Activated naive CD4-positive, alpha-beta T cell treated with anti-CD3 and anti-CD28 coated beads for 36 hours (primary cell): ENCODE measurements at regions not wholly inside any gene's neighbourhood (a gene's known extent, or its start where the extent isn't known, plus 50 kb on each side); places are given as distances from the start of the nearest gene placed in this dataset.

Source experiments
- CTCF ChIA-PET: fragments of 350-600 bp; sonication (Branson Sonifier 250); formaldehyde crosslinking; loops from one replicate; lab custom pipeline; 2021; ENCODE audit warnings: antibody characterized with exemption; lab: Charles Lee
- DNase-seq: peaks from one replicate; pipeline ENCODE4 v3.0.0-alpha.2; 2020
- H3K27ac Mint-ChIP-seq: one replicate; pipeline ENCODE4 v1.8.0; 2021; ENCODE audit warnings: mild to moderate bottlenecking, mixed read lengths
- H3K27me3 Mint-ChIP-seq: one replicate; pipeline ENCODE4 v1.8.0; 2021; ENCODE audit warnings: low read depth, mixed read lengths
- H3K36me3 Mint-ChIP-seq: one replicate; pipeline ENCODE4 v1.8.0; 2021; ENCODE audit warnings: low read depth, mixed read lengths
- H3K4me1 Mint-ChIP-seq: one replicate; pipeline ENCODE4 v1.8.0; 2021; ENCODE audit warnings: low read depth, mixed read lengths
- H3K4me3 Mint-ChIP-seq: one replicate; pipeline ENCODE4 v1.8.0; 2021; ENCODE audit warnings: mild to moderate bottlenecking, moderate library complexity, mixed read lengths
- H3K9me3 Mint-ChIP-seq: one replicate; pipeline ENCODE4 v1.8.0; 2021; ENCODE audit warnings: mixed read lengths
- intact Hi-C: fragments of 100-400 bp; cut with micrococcal nuclease; formaldehyde crosslinking; loops from one replicate; pipeline ENCODE4 v1.15.1; 2023

GRCh38 chr6:65927141-65927540 is 220.1 kb upstream of the EYS start:
- intact Hi-C loops = no loop called here

GRCh38 chr6:65924411-65924810 is 217.4 kb upstream of the EYS start:
- Mint-ChIP-seq H3K4me1 (no peaks in the 10 kb centered on the region), H3K27me3 (no peaks in the 10 kb centered on the region), H3K27ac (no peak overlapping the region), H3K9me3 (peaks cover 7% of the 10 kb centered on the region), H3K4me3 (no peak overlapping the region), H3K36me3 (no peaks in the 10 kb centered on the region)
- CTCF ChIA-PET = no interaction called here
- intact Hi-C loops = no loop called here
- DNase-seq = no peak

More at GRCh38 chr6:65927141-65927540, 220.1 kb upstream of the EYS start:
- no peaks in the 10 kb centered on the region for H3K4me1 Mint-ChIP-seq
- DNase-seq = no peak
- no peak overlapping the region for H3K27ac Mint-ChIP-seq
- no peaks in the 10 kb centered on the region for H3K27me3 Mint-ChIP-seq
- no peaks in the 10 kb centered on the region for H3K36me3 Mint-ChIP-seq
- H3K9me3 Mint-ChIP-seq = peaks cover 7% of the 10 kb centered on the region
- no peak overlapping the region for H3K4me3 Mint-ChIP-seq
- CTCF ChIA-PET = no interaction called here

GRCh38 chr6:65922049-65922448 is 215.0 kb upstream of the EYS start:
- no peak overlapping the region for H3K27ac Mint-ChIP-seq
- H3K9me3 Mint-ChIP-seq = peaks cover 6% of the 10 kb centered on the region
- no peak overlapping the region for H3K4me3 Mint-ChIP-seq
- H3K27me3 Mint-ChIP-seq = no peaks in the 10 kb centered on the region
- intact Hi-C loops = no loop called here
- H3K4me1 Mint-ChIP-seq = no peaks in the 10 kb centered on the region
- no peak for DNase-seq
- CTCF ChIA-PET = no interaction called here
- H3K36me3 Mint-ChIP-seq = no peaks in the 10 kb centered on the region

DNA sequence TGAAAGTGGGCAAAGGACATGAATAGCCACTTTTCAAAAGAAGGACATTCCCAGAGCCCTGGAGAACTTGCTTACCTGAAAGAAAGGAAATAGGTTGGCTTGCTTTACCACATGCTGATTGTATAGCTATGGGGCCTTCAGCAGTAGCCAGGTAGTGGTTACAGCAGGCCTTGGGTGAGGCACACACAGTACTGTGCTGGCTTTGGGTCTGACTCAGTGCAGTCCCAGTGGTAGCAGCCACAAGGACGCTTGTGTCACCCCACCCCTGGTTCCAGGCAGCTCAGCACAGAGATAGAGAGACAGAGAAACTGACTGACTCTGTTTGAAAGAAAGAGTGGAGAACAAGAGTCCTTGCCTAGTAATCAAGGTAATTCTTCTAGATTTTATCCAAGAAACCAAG is 201.0 kb upstream of the EYS start:
- H3K27ac Mint-ChIP-seq = no peak overlapping the region
- H3K4me3 Mint-ChIP-seq = no peak overlapping the region
- H3K4me1 Mint-ChIP-seq = no peaks in the 10 kb centered on the region
- no peaks in the 10 kb centered on the region for H3K27me3 Mint-ChIP-seq
- H3K9me3 Mint-ChIP-seq = peaks cover 13% of the 10 kb centered on the region
- H3K36me3 Mint-ChIP-seq = no peaks in the 10 kb centered on the region
- CTCF ChIA-PET = no interaction called here
- DNase-seq = no peak
- intact Hi-C loops = no loop called here

DNA sequence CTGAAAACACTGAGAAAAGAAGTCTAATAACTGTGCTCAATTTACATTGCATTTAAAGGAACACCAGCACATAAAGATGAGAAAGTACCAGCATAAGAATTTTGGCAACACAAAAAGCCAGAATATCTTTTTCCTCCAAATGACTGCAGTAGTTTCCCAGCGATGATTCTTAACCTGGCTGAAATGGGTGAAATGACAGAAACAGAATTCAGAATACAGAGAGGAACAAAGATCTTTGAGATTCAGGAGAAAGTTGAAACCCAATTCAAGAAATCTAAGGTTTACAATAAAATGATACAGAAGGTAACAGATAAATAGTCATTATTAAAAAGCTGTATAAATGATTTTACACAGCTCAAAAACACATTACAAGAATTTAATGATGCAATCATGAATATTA is 197.0 kb upstream of the EYS start:
- Mint-ChIP-seq H3K27me3 (no peaks in the 10 kb centered on the region), H3K36me3 (no peaks in the 10 kb centered on the region), H3K9me3 (peaks cover 11% of the 10 kb centered on the region), H3K4me3 (no peak overlapping the region), H3K27ac (no peak overlapping the region), H3K4me1 (no peaks in the 10 kb centered on the region)
- CTCF ChIA-PET = no interaction called here
- intact Hi-C loops = no loop called here
- DNase-seq = no peak

- CTCF ChIA-PET = no interaction called here
- no peak overlapping the region for H3K4me3 Mint-ChIP-seq
- H3K9me3 Mint-ChIP-seq = peaks cover 11% of the 10 kb centered on the region
- no peaks in the 10 kb centered on the region for H3K36me3 Mint-ChIP-seq
- no peak overlapping the region for H3K27ac Mint-ChIP-seq
- intact Hi-C loops = no loop called here
- no peaks in the 10 kb centered on the region for H3K27me3 Mint-ChIP-seq
- no peaks in the 10 kb centered on the region for H3K4me1 Mint-ChIP-seq
- no peak for DNase-seq
Measured at GRCh38 chr6:65900928-65901327, 193.9 kb upstream of the EYS start.

DNA sequence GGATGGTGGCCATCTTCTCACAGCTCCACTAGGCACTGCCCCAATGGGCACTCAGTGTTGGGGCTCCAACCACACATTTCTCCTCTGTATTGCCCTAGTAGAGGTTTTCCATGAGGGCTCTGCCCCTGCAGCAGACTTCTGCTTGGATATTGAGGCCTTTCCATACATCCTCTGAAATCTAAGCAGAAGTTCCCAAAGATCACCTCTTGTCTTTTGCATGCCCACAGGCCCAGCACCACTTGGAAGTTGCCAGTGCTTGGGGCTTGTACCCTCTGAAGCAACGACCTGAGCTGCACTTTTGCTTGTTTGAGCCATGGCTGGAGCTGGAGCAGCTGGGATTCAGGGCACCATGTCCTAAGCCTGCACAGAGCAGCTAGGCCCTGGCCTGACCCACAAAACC is 189.1 kb upstream of the EYS start:
- CTCF ChIA-PET = no interaction called here
- Mint-ChIP-seq H3K4me3 (no peak overlapping the region), H3K27ac (no peak overlapping the region), H3K9me3 (peaks cover 14% of the 10 kb centered on the region), H3K36me3 (no peaks in the 10 kb centered on the region), H3K27me3 (no peaks in the 10 kb centered on the region), H3K4me1 (no peaks in the 10 kb centered on the region)
- no peak for DNase-seq
- intact Hi-C loops = no loop called here

GRCh38 chr6:65876668-65877067 is 169.6 kb upstream of the EYS start:
- CTCF ChIA-PET = no interaction called here
- H3K9me3 Mint-ChIP-seq = peaks cover 2% of the 10 kb centered on the region
- H3K36me3 Mint-ChIP-seq = no peaks in the 10 kb centered on the region
- DNase-seq = no peak
- no peaks in the 10 kb centered on the region for H3K27me3 Mint-ChIP-seq
- H3K4me1 Mint-ChIP-seq = no peaks in the 10 kb centered on the region
- no peak overlapping the region for H3K27ac Mint-ChIP-seq
- no peak overlapping the region for H3K4me3 Mint-ChIP-seq
- intact Hi-C loops = no loop called here

GRCh38 chr6:65852369-65852852 is 145.4 kb upstream of the EYS start:
- Mint-ChIP-seq H3K36me3 (no peaks in the 10 kb centered on the region), H3K4me3 (no peak overlapping the region), H3K9me3 (peaks cover 5% of the 10 kb centered on the region), H3K27me3 (no peaks in the 10 kb centered on the region), H3K27ac (no peak overlapping the region), H3K4me1 (no peaks in the 10 kb centered on the region)
- CTCF ChIA-PET = no interaction called here
- no peak for DNase-seq
- intact Hi-C loops = no loop called here

- H3K4me1 Mint-ChIP-seq = no peaks in the 10 kb centered on the region
- no peak overlapping the region for H3K27ac Mint-ChIP-seq
- CTCF ChIA-PET = no interaction called here
- no peaks in the 10 kb centered on the region for H3K36me3 Mint-ChIP-seq
- intact Hi-C loops = no loop called here
- no peak overlapping the region for H3K4me3 Mint-ChIP-seq
- no peaks in the 10 kb centered on the region for H3K27me3 Mint-ChIP-seq
- H3K9me3 Mint-ChIP-seq = peaks cover 6% of the 10 kb centered on the region
- no peak for DNase-seq
Measured at GRCh38 chr6:65830151-65830550, 123.1 kb upstream of the EYS start.

DNA sequence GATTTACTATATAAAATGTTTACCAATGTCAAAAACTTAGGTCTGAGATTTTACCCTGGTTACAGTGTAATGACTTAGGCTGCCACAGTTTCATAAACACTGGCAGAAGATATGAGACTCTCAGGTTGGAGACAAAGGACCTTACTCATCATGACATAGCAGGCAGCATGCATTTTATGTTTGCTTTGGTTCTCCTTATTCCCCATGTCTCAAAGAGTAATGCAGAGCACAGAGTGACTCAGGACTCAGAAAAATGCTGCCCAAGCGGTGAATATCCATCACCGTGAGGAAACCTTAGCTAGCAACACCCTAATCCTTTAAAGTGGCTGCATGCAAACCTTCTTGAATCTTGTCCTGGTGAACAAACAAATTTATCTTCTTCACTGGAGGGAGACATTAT is 112.1 kb upstream of the EYS start:
- Mint-ChIP-seq H3K9me3 (peaks cover 12% of the 10 kb centered on the region), H3K27ac (no peak overlapping the region), H3K36me3 (no peaks in the 10 kb centered on the region), H3K27me3 (no peaks in the 10 kb centered on the region), H3K4me1 (no peaks in the 10 kb centered on the region), H3K4me3 (no peak overlapping the region)
- CTCF ChIA-PET = no interaction called here
- intact Hi-C loops = no loop called here
- no peak for DNase-seq

- intact Hi-C loops = no loop called here
- DNase-seq = no peak
- no peak overlapping the region for H3K27ac Mint-ChIP-seq
- no peaks in the 10 kb centered on the region for H3K27me3 Mint-ChIP-seq
- H3K36me3 Mint-ChIP-seq = no peaks in the 10 kb centered on the region
- peaks cover 12% of the 10 kb centered on the region for H3K9me3 Mint-ChIP-seq
- H3K4me1 Mint-ChIP-seq = no peaks in the 10 kb centered on the region
- CTCF ChIA-PET = no interaction called here
- no peak overlapping the region for H3K4me3 Mint-ChIP-seq
Measured at GRCh38 chr6:65818576-65818975, 111.5 kb upstream of the EYS start.

DNA sequence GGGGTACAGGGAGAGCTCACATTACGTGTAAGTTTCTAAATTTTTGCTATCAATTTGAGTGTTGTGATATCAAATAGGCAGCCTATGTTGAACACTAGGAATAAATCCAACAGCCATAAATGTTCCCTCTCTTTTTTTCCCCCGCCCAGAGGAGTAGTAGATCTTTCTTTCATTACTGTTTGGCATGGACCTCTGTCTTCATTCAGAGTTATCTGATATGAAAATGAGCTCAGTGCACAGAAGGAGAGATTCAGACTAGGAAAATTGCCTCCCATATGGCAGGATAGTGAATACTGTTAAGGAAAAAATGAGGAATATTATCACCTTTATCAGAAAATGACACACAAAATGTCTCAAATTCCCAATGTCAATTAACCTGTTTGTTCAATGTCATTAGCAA is 110.0 kb upstream of the EYS start:
- Mint-ChIP-seq H3K27ac (no peak overlapping the region), H3K27me3 (no peaks in the 10 kb centered on the region), H3K9me3 (peaks cover 12% of the 10 kb centered on the region), H3K4me3 (no peak overlapping the region), H3K36me3 (no peaks in the 10 kb centered on the region), H3K4me1 (no peaks in the 10 kb centered on the region)
- DNase-seq = no peak
- CTCF ChIA-PET = interaction anchor here (1.2 kb wide), 1 partner anchor 17 kb away, joined by 4 read pairs; no protein-coding TSS in a partner anchor
- intact Hi-C loops = no loop called here

GRCh38 chr6:65814071-65814470 is 107.0 kb upstream of the EYS start:
- no peak overlapping the region for H3K4me3 Mint-ChIP-seq
- peaks cover 1% of the 10 kb centered on the region for H3K9me3 Mint-ChIP-seq

More at GRCh38 chr6:65814071-65814470, 107.0 kb upstream of the EYS start:
- Mint-ChIP-seq H3K27ac (no peak overlapping the region), H3K4me1 (no peaks in the 10 kb centered on the region), H3K36me3 (no peaks in the 10 kb centered on the region), H3K27me3 (no peaks in the 10 kb centered on the region)
- intact Hi-C loops = no loop called here
- CTCF ChIA-PET = no interaction called here
- DNase-seq = no peak
